ENCODE measurements at regions not wholly inside any gene's neighbourhood (a gene's known extent, or its start where the extent isn't known, plus 50 kb on each side); places are given as distances from the start of the nearest gene placed in this dataset.

- in situ Hi-C loops (cut with MboI) = no loop called here
These were observed 85.8 kb upstream of the FGF3 start for GRCh38 chr11:69904974-69905535.

DNA sequence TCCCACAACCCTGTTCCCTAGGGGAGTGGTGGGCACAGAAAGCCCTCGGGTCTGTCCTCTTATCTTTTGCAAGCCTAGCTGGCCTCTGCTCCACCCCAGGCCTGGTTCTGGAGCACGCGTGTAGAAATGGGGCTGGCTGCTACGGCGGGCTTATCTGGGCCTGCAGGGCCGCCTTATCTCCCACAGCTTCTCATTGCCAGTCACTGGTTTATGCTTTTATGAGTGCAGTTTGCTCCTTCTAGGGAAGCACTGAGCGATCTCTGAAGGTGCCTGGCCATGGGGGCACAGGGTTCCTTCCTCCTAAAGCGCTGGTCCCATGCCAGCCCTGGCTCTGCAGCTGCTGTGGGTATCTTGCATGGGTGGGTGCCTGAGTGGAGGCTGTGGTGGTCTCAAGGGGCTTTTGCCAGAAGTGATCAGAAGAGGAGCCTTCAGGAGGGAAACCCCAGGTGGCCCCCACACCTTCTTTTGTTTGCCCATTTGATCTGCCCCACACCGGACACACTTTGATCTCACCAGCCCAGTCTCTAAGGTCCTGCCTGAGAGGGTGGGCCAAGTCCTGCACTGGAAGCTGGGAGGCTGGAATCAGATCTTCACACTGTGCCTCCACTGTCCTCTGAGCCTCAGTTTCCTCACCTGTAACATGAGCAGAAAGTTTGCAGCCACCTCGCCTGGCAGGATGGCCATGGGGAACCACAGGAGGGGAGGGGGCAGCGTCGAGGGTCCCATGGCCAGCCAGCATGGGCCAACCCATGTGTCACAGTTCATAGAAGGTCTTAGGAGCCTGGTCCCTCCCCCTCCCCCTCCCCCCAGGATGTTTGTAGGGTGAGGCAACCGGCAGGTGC, 86.6 kb upstream of the FGF3 start:
- ChIA-PET RAD21 (ENCODE audit: unreplicated experiment) (no interaction called here), CTCF (no interaction called here), POLR2A (no interaction called here), SMC1A (ENCODE audit: uncharacterized antibody, unreplicated experiment) (no interaction called here)
- Histone ChIP-seq H3K4me2 (ENCODE audit: control insufficient read depth, insufficient read depth) (no peak overlapping the region), H3K27ac (ENCODE audit: control insufficient read depth, insufficient read depth) (no peak overlapping the region), H4K20me1 (ENCODE audit: control insufficient read depth, insufficient read depth) (no peaks in the 10 kb centered on the region), H3K4me3 (no peak overlapping the region), H3K9me3 (replicated peaks; ENCODE audit: control insufficient read depth, insufficient read depth, low read length) (no peaks in the 10 kb centered on the region), H3K27me3 (replicated peaks in 1 of 2; ENCODE audit: control insufficient read depth in 2 of 2, insufficient read depth in 2 of 2, low read length in 1 of 2) (no peaks in the 10 kb centered on the region; a peak in 1 of 4 replicates), H3K79me2 (ENCODE audit: control insufficient read depth, insufficient read depth, low read length) (no peaks in the 10 kb centered on the region), H3K9ac (ENCODE audit: control insufficient read depth, insufficient read depth, low read length) (no peak overlapping the region), H3K36me3 (ENCODE audit: control insufficient read depth in 2 of 2, insufficient read depth in 2 of 2, low read length in 1 of 2) (no peaks in the 10 kb centered on the region), H3K4me1 (ENCODE audit: control insufficient read depth, insufficient read depth, low read length) (no peaks in the 10 kb centered on the region), H2AFZ (ENCODE audit: control insufficient read depth, low read depth, low read length) (no peak overlapping the region)
- WGBS (ENCODE audit: insufficient coverage, insufficient replicate concordance, low lambda C conversion rate, missing lambda C conversion rate) = 23% methylated on average over 11 of the region's 13 CpGs
- intact Hi-C loops (cut with micrococcal nuclease; ENCODE audit: unreplicated experiment) (no loop called here), in situ Hi-C loops (cut with MboI) (no loop called here)
- FAIRE-seq (no peak), ATAC-seq (no peak), DNase-seq (ENCODE audit: low read depth, low spot score) (no peak)
- BruUV-seq (replicated peaks) = no TSS peak
- TF ChIP-seq CBFB (IDR thresholded peaks at IDR 0.05; ENCODE audit: low read depth) = no peak
- no peak for TF ChIP-seq ASH2L (IDR thresholded peaks at IDR 0.05; ENCODE audit: borderline replicate concordance, low read depth)
- no peak for TF ChIP-seq NFYB (IDR thresholded peaks at IDR 0.05; ENCODE audit: insufficient read depth, low read depth, low read length)
- TF ChIP-seq ZNF384 (IDR thresholded peaks at IDR 0.05; ENCODE audit: borderline replicate concordance, low read depth, low read length) = no peak
- no peak for TF ChIP-seq CHD2 (IDR thresholded peaks at IDR 0.05; ENCODE audit: borderline replicate concordance, low read depth, low read length)
- TF ChIP-seq NFIC (IDR thresholded peaks at IDR 0.05; ENCODE audit: low read depth, low read length) = no peak
- TF ChIP-seq KDM1A (IDR thresholded peaks at IDR 0.05; ENCODE audit: borderline replicate concordance) = no peak
- TF ChIP-seq ZNF207 (IDR thresholded peaks at IDR 0.05; ENCODE audit: borderline replicate concordance) = no peak
- no peak for TF ChIP-seq CBX5 (IDR thresholded peaks at IDR 0.05; ENCODE audit: low read depth)

More at GRCh38 chr11:69904974-69905535, 85.8 kb upstream of the FGF3 start:
- ATAC-seq = no peak
- no peak overlapping the region for H3K9ac ChIP-seq (ENCODE audit: control insufficient read depth, insufficient read depth, low read length)
- no peak for DNase-seq (ENCODE audit: low read depth, low spot score)
- TF ChIP-seq YBX1 (IDR thresholded peaks at IDR 0.05) (no peak), BCL3 (IDR thresholded peaks at IDR 0.05; ENCODE audit: borderline replicate concordance, insufficient read depth, low read depth, low read length, poor library complexity, severe bottlenecking) (no peak)
- intact Hi-C loops (cut with micrococcal nuclease; ENCODE audit: unreplicated experiment) = no loop called here
- no TSS peak for BruUV-seq (replicated peaks)
- H3K27me3 ChIP-seq (replicated peaks in 1 of 2; ENCODE audit: control insufficient read depth in 2 of 2, insufficient read depth in 2 of 2, low read length in 1 of 2) = no peaks in the 10 kb centered on the region; a peak in 1 of 4 replicates
- no peaks in the 10 kb centered on the region for H3K9me3 ChIP-seq (replicated peaks; ENCODE audit: control insufficient read depth, insufficient read depth, low read length)
- H3K4me2 ChIP-seq (ENCODE audit: control insufficient read depth, insufficient read depth) = no peak overlapping the region
- no peak overlapping the region for H3K27ac ChIP-seq (ENCODE audit: control insufficient read depth, insufficient read depth)
- no peaks in the 10 kb centered on the region for H3K36me3 ChIP-seq (ENCODE audit: control insufficient read depth in 2 of 2, insufficient read depth in 2 of 2, low read length in 1 of 2)
- H3K4me3 ChIP-seq = no peak overlapping the region
- SMC1A ChIA-PET (ENCODE audit: uncharacterized antibody, unreplicated experiment) = no interaction called here
- POLR2A ChIA-PET = no interaction called here
- H2AFZ ChIP-seq (ENCODE audit: control insufficient read depth, low read depth, low read length) = no peak overlapping the region
- H4K20me1 ChIP-seq (ENCODE audit: control insufficient read depth, insufficient read depth) = no peaks in the 10 kb centered on the region
- WGBS (ENCODE audit: insufficient coverage, insufficient replicate concordance, low lambda C conversion rate, missing lambda C conversion rate) = 32% methylated on average over 6 of the region's 6 CpGs
- RAD21 ChIA-PET (ENCODE audit: unreplicated experiment) = no interaction called here
- no peaks in the 10 kb centered on the region for H3K79me2 ChIP-seq (ENCODE audit: control insufficient read depth, insufficient read depth, low read length)
- no peaks in the 10 kb centered on the region for H3K4me1 ChIP-seq (ENCODE audit: control insufficient read depth, insufficient read depth, low read length)
- CTCF ChIA-PET = no interaction called here
- FAIRE-seq = no peak

Measured in GM12878 (cell line).